Natural killer cell treated with Interleukin-12 subunit alpha and Interleukin-12 subunit beta and Interleukin-15 and Interleukin-18, amount 100 ng/mL, for 72 hours (primary cell): ENCODE measurements at regions not wholly inside any gene's neighbourhood (a gene's known extent, or its start where the extent isn't known, plus 50 kb on each side); places are given as distances from the start of the nearest gene placed in this dataset.
"Not testable (repeated sequence)": the region's sequence is repeated elsewhere in the genome, so short reads cannot be mapped to it uniquely, and the experiment has no call there.

Experiments used
- ATAC-seq, 2 donors: fragments of 150-1000 bp; cut with Tn5 transposase in 1 of 2; sonication (Bioruptor Pico), chemical (Tn5 transposase) in 1 of 2; 2 replicates each; pipeline ENCODE4 v1.10.0; 2021
- DNase-seq: peaks from one replicate; pipeline ENCODE4 v3.0.0; 2022; ENCODE audit warnings: low spot score
- H3K27ac Mint-ChIP-seq, 2 donors: 1 replicate in 1 of 2; 2 replicates in 1 of 2; pipeline ENCODE4 v1.8.0; 2022; ENCODE audit warnings: mixed read lengths in 2 of 2, mild to moderate bottlenecking in 1 of 2, moderate library complexity in 1 of 2
- H3K27me3 Mint-ChIP-seq, 2 donors: 1 replicate in 1 of 2; 2 replicates in 1 of 2; pipeline ENCODE4 v1.8.0; 2022; ENCODE audit warnings: mixed read lengths in 2 of 2
- H3K36me3 Mint-ChIP-seq: one replicate; pipeline ENCODE4 v1.8.0; 2022; ENCODE audit warnings: mixed read lengths
- H3K4me1 Mint-ChIP-seq, 2 donors: 1 replicate in 1 of 2; 2 replicates in 1 of 2; pipeline ENCODE4 v1.8.0; 2022; ENCODE audit warnings: low read depth in 2 of 2, mixed read lengths in 2 of 2, mild to moderate bottlenecking in 1 of 2
- H3K4me3 Mint-ChIP-seq: one replicate; pipeline ENCODE4 v1.8.0; 2022; ENCODE audit warnings: mixed read lengths
- H3K9me3 Mint-ChIP-seq: 2 replicates; pipeline ENCODE4 v1.8.0; 2022; ENCODE audit warnings: mixed read lengths

- DNase-seq: no peak
- no peaks in the 10 kb centered on the region for H3K9me3 Mint-ChIP-seq
- no peak overlapping the region for H3K4me3 Mint-ChIP-seq
- H3K4me1 Mint-ChIP-seq: no peaks in the 10 kb centered on the region
- ATAC-seq: no peak
- H3K27me3 Mint-ChIP-seq: no peaks in the 10 kb centered on the region
- H3K27ac Mint-ChIP-seq: no peak overlapping the region
- no peaks in the 10 kb centered on the region for H3K36me3 Mint-ChIP-seq
Observed at GRCh38 chr13:76335463-76335862, 550.7 kb downstream of the KCTD12 start.

GRCh38 chr13:76331943-76332712 is 554.1 kb downstream of the KCTD12 start:
- Mint-ChIP-seq H3K27ac (no peak overlapping the region), H3K4me1 (no peaks in the 10 kb centered on the region), H3K9me3 (peaks cover 3% of the 10 kb centered on the region), H3K27me3 (no peaks in the 10 kb centered on the region), H3K4me3 (no peak overlapping the region), H3K36me3 (no peaks in the 10 kb centered on the region)
- DNase-seq (no peak), ATAC-seq (no peak)

- H3K27me3 Mint-ChIP-seq: no peaks in the 10 kb centered on the region
- no peak for ATAC-seq
- DNase-seq: no peak
- no peaks in the 10 kb centered on the region for H3K36me3 Mint-ChIP-seq
- peaks cover 3% of the 10 kb centered on the region for H3K9me3 Mint-ChIP-seq
- H3K27ac Mint-ChIP-seq: no peak overlapping the region
- no peaks in the 10 kb centered on the region for H3K4me1 Mint-ChIP-seq
- no peak overlapping the region for H3K4me3 Mint-ChIP-seq
Observed at GRCh38 chr13:76330761-76331160, 555.4 kb downstream of the KCTD12 start.

- H3K9me3 Mint-ChIP-seq: peaks cover 3% of the 10 kb centered on the region
- H3K36me3 Mint-ChIP-seq: no peaks in the 10 kb centered on the region
- DNase-seq (no peak), ATAC-seq (no peak)
- no peak overlapping the region for H3K4me3 Mint-ChIP-seq
- no peaks in the 10 kb centered on the region for H3K27me3 Mint-ChIP-seq
- no peaks in the 10 kb centered on the region for H3K4me1 Mint-ChIP-seq
- no peak overlapping the region for H3K27ac Mint-ChIP-seq
Observed at GRCh38 chr13:76329866-76330580, 556.2 kb downstream of the KCTD12 start.

GRCh38 chr13:76329004-76329403 is 557.2 kb downstream of the KCTD12 start:
- Mint-ChIP-seq H3K4me1 (no peaks in the 10 kb centered on the region), H3K27ac (no peak overlapping the region), H3K36me3 (no peaks in the 10 kb centered on the region), H3K9me3 (peaks cover 3% of the 10 kb centered on the region), H3K27me3 (no peaks in the 10 kb centered on the region), H3K4me3 (no peak overlapping the region)
- ATAC-seq: no peak
- no peak for DNase-seq

- Mint-ChIP-seq H3K36me3 (peaks cover 4% of the 10 kb centered on the region), H3K9me3 (peaks cover 9% of the 10 kb centered on the region), H3K27me3 (no peaks in the 10 kb centered on the region), H3K4me3 (no peak overlapping the region), H3K27ac (no peak overlapping the region), H3K4me1 (no peaks in the 10 kb centered on the region)
- ATAC-seq (no peak), DNase-seq (no peak)
Observed at GRCh38 chr13:76326343-76326742, 559.9 kb downstream of the KCTD12 start.

- Mint-ChIP-seq H3K27ac (no peak overlapping the region), H3K4me1 (no peaks in the 10 kb centered on the region), H3K27me3 (no peaks in the 10 kb centered on the region), H3K9me3 (peaks cover 6% of the 10 kb centered on the region), H3K4me3 (no peak overlapping the region), H3K36me3 (peaks cover 4% of the 10 kb centered on the region)
- ATAC-seq: no peak
- no peak for DNase-seq
Observed at GRCh38 chr13:76319921-76320320, 566.3 kb downstream of the KCTD12 start.

GRCh38 chr13:76316998-76317527 is 569.1 kb downstream of the KCTD12 start:
- no peaks in the 10 kb centered on the region for H3K27me3 Mint-ChIP-seq
- no peak for ATAC-seq
- H3K4me3 Mint-ChIP-seq: no peak overlapping the region
- no peak for DNase-seq
- no peaks in the 10 kb centered on the region for H3K36me3 Mint-ChIP-seq
- H3K4me1 Mint-ChIP-seq: no peaks in the 10 kb centered on the region
- peaks cover 3% of the 10 kb centered on the region for H3K9me3 Mint-ChIP-seq
- H3K27ac Mint-ChIP-seq: no peak overlapping the region

- no peaks in the 10 kb centered on the region for H3K27me3 Mint-ChIP-seq
- H3K4me1 Mint-ChIP-seq: no peaks in the 10 kb centered on the region
- ATAC-seq: no peak
Observed at GRCh38 chr13:76314495-76314894, 571.7 kb downstream of the KCTD12 start.

GRCh38 chr13:76307142-76307541 is 579.1 kb downstream of the KCTD12 start:
- no peaks in the 10 kb centered on the region for H3K27me3 Mint-ChIP-seq
- H3K27ac Mint-ChIP-seq: no peak overlapping the region
- no peaks in the 10 kb centered on the region for H3K4me1 Mint-ChIP-seq
- no peaks in the 10 kb centered on the region for H3K36me3 Mint-ChIP-seq
- no peak for DNase-seq
- no peak overlapping the region for H3K4me3 Mint-ChIP-seq
- no peak for ATAC-seq
- peaks cover 3% of the 10 kb centered on the region for H3K9me3 Mint-ChIP-seq

More at GRCh38 chr13:76314495-76314894, 571.7 kb downstream of the KCTD12 start:
- no peak for DNase-seq
- no peaks in the 10 kb centered on the region for H3K36me3 Mint-ChIP-seq
- no peak overlapping the region for H3K27ac Mint-ChIP-seq
- no peak overlapping the region for H3K4me3 Mint-ChIP-seq
- H3K9me3 Mint-ChIP-seq: no peaks in the 10 kb centered on the region

- peaks cover 3% of the 10 kb centered on the region for H3K9me3 Mint-ChIP-seq
- no peaks in the 10 kb centered on the region for H3K4me1 Mint-ChIP-seq
- H3K4me3 Mint-ChIP-seq: no peak overlapping the region
- no peak overlapping the region for H3K27ac Mint-ChIP-seq
- H3K36me3 Mint-ChIP-seq: no peaks in the 10 kb centered on the region
- DNase-seq: no peak
- peak in 1 of 2 donors; percentile 32 for ATAC-seq
- H3K27me3 Mint-ChIP-seq: no peaks in the 10 kb centered on the region
Observed at GRCh38 chr13:76300688-76301087, 585.5 kb downstream of the KCTD12 start.

GRCh38 chr13:76297331-76297730 is 588.9 kb downstream of the KCTD12 start:
- no peak for DNase-seq
- Mint-ChIP-seq H3K27me3 (no peaks in the 10 kb centered on the region), H3K27ac (no peak overlapping the region), H3K9me3 (peaks cover 5% of the 10 kb centered on the region), H3K4me1 (no peaks in the 10 kb centered on the region), H3K36me3 (no peaks in the 10 kb centered on the region), H3K4me3 (no peak overlapping the region)
- ATAC-seq: no peak

- Mint-ChIP-seq H3K4me1 (no peaks in the 10 kb centered on the region), H3K36me3 (no peaks in the 10 kb centered on the region), H3K4me3 (no peak overlapping the region), H3K27me3 (no peaks in the 10 kb centered on the region), H3K27ac (no peak overlapping the region), H3K9me3 (peaks cover 8% of the 10 kb centered on the region)
- DNase-seq: no peak
- no peak for ATAC-seq
Observed at GRCh38 chr13:76296751-76297150, 589.5 kb downstream of the KCTD12 start.

GRCh38 chr13:76295020-76295419 is 591.2 kb downstream of the KCTD12 start:
- H3K27ac Mint-ChIP-seq, H3K36me3 Mint-ChIP-seq, DNase-seq, ATAC-seq, H3K9me3 Mint-ChIP-seq, H3K27me3 Mint-ChIP-seq, H3K4me3 Mint-ChIP-seq, H3K4me1 Mint-ChIP-seq: not testable (repeated sequence)
